ENCODE measurements at regions not wholly inside any gene's neighbourhood (a gene's known extent, or its start where the extent isn't known, plus 50 kb on each side); places are given as distances from the start of the nearest gene placed in this dataset.
"Not testable (repeated sequence)": the region's sequence is repeated elsewhere in the genome, so short reads cannot be mapped to it uniquely, and the experiment has no call there.

DNA sequence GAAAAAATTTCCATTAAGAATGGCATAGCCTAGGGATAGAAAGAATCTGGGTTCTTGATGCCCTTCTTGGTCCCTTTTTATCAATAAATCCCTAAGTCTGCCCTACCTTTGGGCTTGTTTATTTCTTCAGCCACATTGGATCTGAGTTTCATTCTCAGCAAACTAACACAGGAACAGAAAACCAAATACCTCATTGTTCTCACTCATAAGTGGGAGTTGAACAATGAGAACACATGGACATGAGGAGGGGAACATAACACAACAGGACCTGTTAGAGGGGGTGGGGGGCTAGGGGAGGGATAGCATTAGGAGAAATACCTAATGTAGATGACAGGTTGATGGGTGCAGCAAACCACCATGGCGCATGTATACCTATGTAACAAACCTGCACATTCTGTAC lies 237.0 kb upstream of the MAP2 start:
- TF ChIP-seq, protein P1, sequence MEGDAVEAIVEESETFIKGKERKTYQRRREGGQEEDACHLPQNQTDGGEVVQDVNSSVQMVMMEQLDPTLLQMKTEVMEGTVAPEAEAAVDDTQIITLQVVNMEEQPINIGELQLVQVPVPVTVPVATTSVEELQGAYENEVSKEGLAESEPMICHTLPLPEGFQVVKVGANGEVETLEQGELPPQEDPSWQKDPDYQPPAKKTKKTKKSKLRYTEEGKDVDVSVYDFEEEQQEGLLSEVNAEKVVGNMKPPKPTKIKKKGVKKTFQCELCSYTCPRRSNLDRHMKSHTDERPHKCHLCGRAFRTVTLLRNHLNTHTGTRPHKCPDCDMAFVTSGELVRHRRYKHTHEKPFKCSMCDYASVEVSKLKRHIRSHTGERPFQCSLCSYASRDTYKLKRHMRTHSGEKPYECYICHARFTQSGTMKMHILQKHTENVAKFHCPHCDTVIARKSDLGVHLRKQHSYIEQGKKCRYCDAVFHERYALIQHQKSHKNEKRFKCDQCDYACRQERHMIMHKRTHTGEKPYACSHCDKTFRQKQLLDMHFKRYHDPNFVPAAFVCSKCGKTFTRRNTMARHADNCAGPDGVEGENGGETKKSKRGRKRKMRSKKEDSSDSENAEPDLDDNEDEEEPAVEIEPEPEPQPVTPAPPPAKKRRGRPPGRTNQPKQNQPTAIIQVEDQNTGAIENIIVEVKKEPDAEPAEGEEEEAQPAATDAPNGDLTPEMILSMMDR (IDR thresholded peaks at IDR 0.05; ENCODE audit: low read depth, low read length, poor library complexity, severe bottlenecking): not testable (repeated sequence)
- not testable (repeated sequence) for TF ChIP-seq EZH2phosphoT487 (IDR thresholded peaks at IDR 0.05; ENCODE audit: borderline replicate concordance, low read length)
